Naive thymus-derived CD4-positive, alpha-beta T cell (primary cell): ENCODE measurements at regions not wholly inside any gene's neighbourhood (a gene's known extent, or its start where the extent isn't known, plus 50 kb on each side); places are given as distances from the start of the nearest gene placed in this dataset.

Experiments used
- ATAC-seq: fragments of 150-1000 bp; cut with Tn5 transposase; 2 replicates; pipeline ENCODE4 v1.10.0; 2021; ENCODE audit warnings: mild to moderate bottlenecking, moderate library complexity
- CTCF ChIA-PET: fragments of 350-600 bp; sonication (Branson Sonifier 250); formaldehyde crosslinking; loops from one replicate; lab custom pipeline; 2021; ENCODE audit warnings: antibody characterized with exemption; lab: Charles Lee
- POLR2A ChIA-PET: fragments of 350-600 bp; sonication (Branson Sonifier 250); formaldehyde crosslinking; loops from one replicate; lab custom pipeline; 2021; ENCODE audit warnings: antibody characterized with exemption, inconsistent platforms; lab: Charles Lee
- DNase-seq, 9 donors: peaks; one replicate each; pipeline versions ENCODE4 v3.0.0 to v3.0.0-alpha.2; 2020 to 2022; ENCODE audit warnings: mixed read lengths in 1 of 9
- H3K27ac ChIP-seq: one replicate; pipeline ENCODE4 v1.7.0; 2013; ENCODE audit warnings: mild to moderate bottlenecking, low read depth, low read length, moderate library complexity
- H3K27me3 ChIP-seq, 2 donors: one replicate each; pipeline ENCODE4 v1.7.0; 2013; ENCODE audit warnings: low read length in 2 of 2, mild to moderate bottlenecking in 2 of 2, moderate library complexity in 2 of 2; ENCODE audit not compliant: control insufficient read depth in 2 of 2, insufficient read depth in 2 of 2
- H3K36me3 ChIP-seq, 3 experiments: 1 replicate in 2 of 3; 2 replicates in 1 of 3; pipeline ENCODE4 v1.7.0; 2013; ENCODE audit warnings: low read length in 3 of 3, mild to moderate bottlenecking in 3 of 3, moderate library complexity in 1 of 3; ENCODE audit not compliant: insufficient read depth in 3 of 3, control insufficient read depth in 2 of 3
- H3K4me1 ChIP-seq, 2 donors: one replicate each; pipeline ENCODE4 v1.7.0; 2013; ENCODE audit warnings: low read length in 2 of 2, mild to moderate bottlenecking in 2 of 2, moderate library complexity in 1 of 2; ENCODE audit not compliant: control insufficient read depth in 2 of 2, insufficient read depth in 2 of 2
- H3K4me3 ChIP-seq: 2 replicates; pipeline ENCODE4 v1.7.0; 2013; ENCODE audit warnings: mild to moderate bottlenecking, low read length
- H3K9me3 ChIP-seq, 3 experiments: 1 replicate in 2 of 3; 2 replicates in 1 of 3; pipeline ENCODE4 v1.7.0; 2013; ENCODE audit warnings: low read length in 3 of 3; ENCODE audit not compliant: control insufficient read depth in 2 of 3
- H3K27ac Mint-ChIP-seq, 9 donors: one replicate each; pipeline ENCODE4 v1.8.0; 2020 to 2022; ENCODE audit warnings: mixed read lengths in 9 of 9, mild to moderate bottlenecking in 8 of 9, moderate library complexity in 5 of 9, inconsistent platforms in 2 of 9
- H3K27me3 Mint-ChIP-seq, 5 donors: one replicate each; pipeline ENCODE4 v1.8.0; 2021 to 2022; ENCODE audit warnings: mixed read lengths in 5 of 5, mild to moderate bottlenecking in 1 of 5
- H3K36me3 Mint-ChIP-seq, 5 donors: one replicate each; pipeline ENCODE4 v1.8.0; 2020 to 2022; ENCODE audit warnings: mixed read lengths in 5 of 5, mild to moderate bottlenecking in 3 of 5, inconsistent platforms in 1 of 5
- H3K4me1 Mint-ChIP-seq, 7 donors: one replicate each; pipeline ENCODE4 v1.8.0; 2020 to 2022; ENCODE audit warnings: mixed read lengths in 7 of 7, mild to moderate bottlenecking in 3 of 7, inconsistent platforms in 1 of 7
- H3K4me3 Mint-ChIP-seq, 10 donors: one replicate each; pipeline ENCODE4 v1.8.0; 2020 to 2022; ENCODE audit warnings: mild to moderate bottlenecking in 10 of 10, mixed read lengths in 10 of 10, moderate library complexity in 6 of 10, inconsistent platforms in 2 of 10
- H3K9me3 Mint-ChIP-seq, 11 donors: one replicate each; pipeline ENCODE4 v1.8.0; 2020 to 2022; ENCODE audit warnings: mixed read lengths in 11 of 11, mild to moderate bottlenecking in 4 of 11, inconsistent platforms in 1 of 11, moderate library complexity in 1 of 11
- intact Hi-C, 2 donors: fragments of 100-400 bp; cut with micrococcal nuclease; formaldehyde crosslinking; loops; one replicate each; pipeline ENCODE4 v1.15.1; 2023

GRCh38 chr1:34303218-34303617 lies 126.5 kb downstream of the C1orf94 start:
- DNase-seq = no peak
- intact Hi-C loops = no loop called here
- ChIA-PET POLR2A (no interaction called here), CTCF (no interaction called here)
- no peaks in the 10 kb centered on the region for H3K27me3 ChIP-seq
- H3K27ac ChIP-seq = no peak overlapping the region
- ATAC-seq = no peak
- H3K9me3 Mint-ChIP-seq = peaks cover 0 to 24% (median 14%) of the 10 kb centered on the region in 11 donors
- H3K36me3 Mint-ChIP-seq = peaks cover 0 to 7% (median 0%) of the 10 kb centered on the region in 5 donors
- no peaks in the 10 kb centered on the region for H3K4me1 ChIP-seq
- no peak overlapping the region for H3K27ac Mint-ChIP-seq
- no peak overlapping the region for H3K4me3 Mint-ChIP-seq
- no peak overlapping the region for H3K4me3 ChIP-seq
- H3K9me3 ChIP-seq = no peaks in the 10 kb centered on the region
- no peaks in the 10 kb centered on the region for H3K4me1 Mint-ChIP-seq
- H3K27me3 Mint-ChIP-seq = peaks cover 2 to 37% (median 26%) of the 10 kb centered on the region in 5 donors
- H3K36me3 ChIP-seq = no peaks in the 10 kb centered on the region

DNA sequence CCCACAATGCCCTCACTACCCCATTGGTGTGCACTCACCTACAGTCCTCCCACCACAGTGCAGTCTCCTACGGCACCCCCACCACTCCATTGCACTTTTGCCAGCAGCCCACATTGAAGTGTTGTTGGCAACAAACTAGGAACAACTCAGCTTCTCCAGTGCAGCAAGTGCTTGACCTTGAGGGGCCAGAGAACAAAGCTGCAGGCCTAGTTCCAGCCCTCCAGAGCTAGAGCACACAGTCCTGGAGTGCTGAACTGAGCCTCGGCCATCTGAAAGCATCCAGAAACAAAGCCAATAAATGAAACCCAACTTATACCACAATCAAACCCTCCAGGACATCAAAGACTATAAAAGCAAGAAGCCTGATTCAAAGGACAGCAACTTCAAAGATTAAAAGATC lies 129.9 kb downstream of the C1orf94 start:
- H3K36me3 ChIP-seq = no peaks in the 10 kb centered on the region
- Mint-ChIP-seq H3K4me1 (no peaks in the 10 kb centered on the region), H3K4me3 (no peak overlapping the region), H3K27ac (no peak overlapping the region), H3K36me3 (peaks cover 0 to 7% (median 0%) of the 10 kb centered on the region in 5 donors), H3K9me3 (peaks cover 0 to 50% (median 16%) of the 10 kb centered on the region in 11 donors), H3K27me3 (peaks cover under 1 to 36% (median 30%) of the 10 kb centered on the region in 5 donors)
- CTCF ChIA-PET = no interaction called here
- no peak for DNase-seq
- no peak overlapping the region for H3K27ac ChIP-seq
- no peak overlapping the region for H3K4me3 ChIP-seq
- no peak for ATAC-seq
- H3K4me1 ChIP-seq = no peaks in the 10 kb centered on the region
- no peaks in the 10 kb centered on the region for H3K9me3 ChIP-seq
- POLR2A ChIA-PET = no interaction called here
- intact Hi-C loops = no loop called here
- H3K27me3 ChIP-seq = no peaks in the 10 kb centered on the region

DNA sequence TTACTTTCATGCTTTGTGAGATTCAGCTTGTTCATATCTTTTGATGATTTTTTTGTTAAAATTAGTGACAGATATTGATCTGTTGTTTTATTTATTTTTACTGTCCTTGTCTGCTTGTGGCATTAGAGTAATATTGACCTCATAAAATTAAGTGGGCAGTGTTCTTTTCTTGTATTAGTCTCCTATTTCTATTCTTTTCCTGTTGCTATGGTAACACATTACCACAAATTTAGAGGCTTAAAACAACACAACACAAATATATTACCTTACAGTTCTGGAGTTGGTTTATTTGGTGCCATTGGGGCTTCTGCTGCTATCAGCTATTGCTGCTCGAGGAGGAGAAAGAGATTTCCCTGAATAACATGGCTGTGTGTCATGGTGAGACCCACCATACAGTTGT lies 135.7 kb downstream of the C1orf94 start:
- Histone ChIP-seq H3K27me3 (no peaks in the 10 kb centered on the region), H3K4me1 (no peaks in the 10 kb centered on the region), H3K36me3 (no peaks in the 10 kb centered on the region), H3K27ac (no peak overlapping the region), H3K4me3 (no peak overlapping the region), H3K9me3 (peaks cover 0 to 10% (median 0%) of the 10 kb centered on the region in 3 experiments)
- H3K4me1 Mint-ChIP-seq = no peaks in the 10 kb centered on the region
- intact Hi-C loops = no loop called here
- POLR2A ChIA-PET = no interaction called here
- H3K4me3 Mint-ChIP-seq = no peak overlapping the region
- DNase-seq = no peak
- H3K27me3 Mint-ChIP-seq = peaks cover 2 to 21% (median 6%) of the 10 kb centered on the region in 5 donors
- H3K27ac Mint-ChIP-seq = no peak overlapping the region
- peaks cover 5 to 65% (median 21%) of the 10 kb centered on the region in 11 donors for H3K9me3 Mint-ChIP-seq
- CTCF ChIA-PET = no interaction called here
- no peaks in the 10 kb centered on the region for H3K36me3 Mint-ChIP-seq
- ATAC-seq = no peak

GRCh38 chr1:34315974-34316373 lies 139.3 kb downstream of the C1orf94 start:
- Histone ChIP-seq H3K9me3 (peaks cover 0 to 10% (median 0%) of the 10 kb centered on the region in 3 experiments), H3K4me3 (no peak overlapping the region), H3K4me1 (no peaks in the 10 kb centered on the region), H3K27me3 (no peaks in the 10 kb centered on the region), H3K27ac (no peak overlapping the region), H3K36me3 (no peaks in the 10 kb centered on the region)
- ChIA-PET CTCF (no interaction called here), POLR2A (no interaction called here)
- Mint-ChIP-seq H3K9me3 (peaks cover 4 to 44% (median 18%) of the 10 kb centered on the region in 11 donors), H3K27me3 (peaks cover 2 to 17% (median 9%) of the 10 kb centered on the region in 5 donors), H3K36me3 (peaks cover 0 to 3% (median 0%) of the 10 kb centered on the region in 5 donors), H3K27ac (no peak overlapping the region), H3K4me1 (no peaks in the 10 kb centered on the region), H3K4me3 (no peak overlapping the region)
- intact Hi-C loops = no loop called here
- ATAC-seq (no peak), DNase-seq (no peak)

- H3K9me3 ChIP-seq = peaks cover 0 to 10% (median 0%) of the 10 kb centered on the region in 3 experiments
- intact Hi-C loops = no loop called here
- peaks cover 4 to 42% (median 18%) of the 10 kb centered on the region in 11 donors for H3K9me3 Mint-ChIP-seq
- H3K4me1 Mint-ChIP-seq = no peaks in the 10 kb centered on the region
- H3K27ac ChIP-seq = no peak overlapping the region
- H3K27ac Mint-ChIP-seq = no peak overlapping the region
- CTCF ChIA-PET = no interaction called here
- H3K27me3 Mint-ChIP-seq = peaks cover 2 to 17% (median 9%) of the 10 kb centered on the region in 5 donors
- DNase-seq (no peak), ATAC-seq (no peak)
- peaks cover 0 to 3% (median 0%) of the 10 kb centered on the region in 5 donors for H3K36me3 Mint-ChIP-seq
- no peaks in the 10 kb centered on the region for H3K27me3 ChIP-seq
- POLR2A ChIA-PET = no interaction called here
- no peaks in the 10 kb centered on the region for H3K36me3 ChIP-seq
- H3K4me1 ChIP-seq = no peaks in the 10 kb centered on the region
- no peak overlapping the region for H3K4me3 Mint-ChIP-seq
- H3K4me3 ChIP-seq = no peak overlapping the region
Observed at GRCh38 chr1:34316773-34317172, 140.1 kb downstream of the C1orf94 start.

GRCh38 chr1:34319218-34319617 lies 142.5 kb downstream of the C1orf94 start:
- intact Hi-C loops = no loop called here
- H3K27me3 ChIP-seq = no peaks in the 10 kb centered on the region
- no peak overlapping the region for H3K27ac ChIP-seq
- ChIA-PET POLR2A (no interaction called here), CTCF (no interaction called here)
- Mint-ChIP-seq H3K27ac (no peak overlapping the region), H3K27me3 (peaks cover 0 to 18% (median 15%) of the 10 kb centered on the region in 5 donors), H3K4me1 (no peaks in the 10 kb centered on the region), H3K9me3 (peaks cover 3 to 32% (median 16%) of the 10 kb centered on the region in 11 donors), H3K36me3 (peaks cover 0 to 3% (median 0%) of the 10 kb centered on the region in 5 donors), H3K4me3 (no peak overlapping the region)
- no peaks in the 10 kb centered on the region for H3K36me3 ChIP-seq
- no peak for ATAC-seq
- no peak for DNase-seq
- no peak overlapping the region for H3K4me3 ChIP-seq
- H3K4me1 ChIP-seq = no peaks in the 10 kb centered on the region
- peaks cover 0 to 10% (median 0%) of the 10 kb centered on the region in 3 experiments for H3K9me3 ChIP-seq

- intact Hi-C loops = no loop called here
- no peaks in the 10 kb centered on the region for H3K4me1 ChIP-seq
- Mint-ChIP-seq H3K27me3 (peaks cover 0 to 18% (median 15%) of the 10 kb centered on the region in 5 donors), H3K36me3 (peaks cover 0 to 3% (median 0%) of the 10 kb centered on the region in 5 donors), H3K9me3 (peaks cover 3 to 24% (median 16%) of the 10 kb centered on the region in 11 donors), H3K27ac (no peak overlapping the region), H3K4me3 (no peak overlapping the region), H3K4me1 (no peaks in the 10 kb centered on the region)
- H3K27ac ChIP-seq = no peak overlapping the region
- POLR2A ChIA-PET = no interaction called here
- no peak overlapping the region for H3K4me3 ChIP-seq
- DNase-seq = no peak
- no peaks in the 10 kb centered on the region for H3K36me3 ChIP-seq
- H3K27me3 ChIP-seq = no peaks in the 10 kb centered on the region
- CTCF ChIA-PET = no interaction called here
- ATAC-seq = no peak
- peaks cover 0 to 10% (median 0%) of the 10 kb centered on the region in 3 experiments for H3K9me3 ChIP-seq
Observed at GRCh38 chr1:34320053-34320669, 143.5 kb downstream of the C1orf94 start.
